Neural cell (in vitro differentiated cells): ENCODE measurements at regions not wholly inside any gene's neighbourhood (a gene's known extent, or its start where the extent isn't known, plus 50 kb on each side); places are given as distances from the start of the nearest gene placed in this dataset.

ENCODE experiments used
- EZH2 ChIP-seq: fragments of 200-600, 300-800 bp; shearing (Covaris generic), sonication (generic); IDR thresholded peaks from 2 replicates; pipeline ENCODE4 v1.6.1; 2014; ENCODE audit warnings: antibody characterized with exemption, low read length, borderline replicate concordance, mild to moderate bottlenecking; ENCODE audit not compliant: insufficient read depth, poor library complexity, severe bottlenecking
- TF ChIP-seq, protein P1 (sequence below): IDR thresholded peaks from 2 replicates; pipeline ENCODE4 v1.6.1; 2012; ENCODE audit warnings: borderline replicate concordance
- TF ChIP-seq, protein P2 (sequence below): fragments of 450-650 bp; IDR thresholded peaks from 2 replicates; pipeline ENCODE4 v1.5.1; 2014; ENCODE audit warnings: antibody characterized with exemption, mild to moderate bottlenecking, moderate library complexity; ENCODE audit not compliant: poor library complexity, severe bottlenecking

DNA sequence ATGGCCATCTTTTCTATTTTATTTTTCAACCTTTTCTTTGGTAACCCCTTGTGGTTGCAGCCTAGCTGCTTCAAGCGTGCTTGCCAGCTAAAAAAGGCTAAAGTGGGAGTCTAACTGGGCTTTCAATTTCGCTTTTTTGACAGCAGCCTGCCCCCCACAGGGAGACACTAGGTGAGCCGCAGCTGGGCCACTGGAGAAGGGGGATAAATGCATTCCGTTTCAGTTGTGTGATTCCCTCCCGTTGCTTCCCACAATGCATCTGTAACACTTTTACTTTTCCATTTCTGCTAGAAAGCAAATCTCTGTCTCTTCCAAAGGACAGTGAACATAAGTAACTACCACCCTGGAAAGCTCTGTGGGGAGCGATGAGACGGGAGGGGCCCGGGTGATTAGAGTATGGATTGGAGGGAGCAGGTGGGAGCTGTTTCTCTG lies 86.3 kb upstream of the RAPGEF2 start:
- TF ChIP-seq EZH2, result no peak
- TF ChIP-seq, protein P1, sequence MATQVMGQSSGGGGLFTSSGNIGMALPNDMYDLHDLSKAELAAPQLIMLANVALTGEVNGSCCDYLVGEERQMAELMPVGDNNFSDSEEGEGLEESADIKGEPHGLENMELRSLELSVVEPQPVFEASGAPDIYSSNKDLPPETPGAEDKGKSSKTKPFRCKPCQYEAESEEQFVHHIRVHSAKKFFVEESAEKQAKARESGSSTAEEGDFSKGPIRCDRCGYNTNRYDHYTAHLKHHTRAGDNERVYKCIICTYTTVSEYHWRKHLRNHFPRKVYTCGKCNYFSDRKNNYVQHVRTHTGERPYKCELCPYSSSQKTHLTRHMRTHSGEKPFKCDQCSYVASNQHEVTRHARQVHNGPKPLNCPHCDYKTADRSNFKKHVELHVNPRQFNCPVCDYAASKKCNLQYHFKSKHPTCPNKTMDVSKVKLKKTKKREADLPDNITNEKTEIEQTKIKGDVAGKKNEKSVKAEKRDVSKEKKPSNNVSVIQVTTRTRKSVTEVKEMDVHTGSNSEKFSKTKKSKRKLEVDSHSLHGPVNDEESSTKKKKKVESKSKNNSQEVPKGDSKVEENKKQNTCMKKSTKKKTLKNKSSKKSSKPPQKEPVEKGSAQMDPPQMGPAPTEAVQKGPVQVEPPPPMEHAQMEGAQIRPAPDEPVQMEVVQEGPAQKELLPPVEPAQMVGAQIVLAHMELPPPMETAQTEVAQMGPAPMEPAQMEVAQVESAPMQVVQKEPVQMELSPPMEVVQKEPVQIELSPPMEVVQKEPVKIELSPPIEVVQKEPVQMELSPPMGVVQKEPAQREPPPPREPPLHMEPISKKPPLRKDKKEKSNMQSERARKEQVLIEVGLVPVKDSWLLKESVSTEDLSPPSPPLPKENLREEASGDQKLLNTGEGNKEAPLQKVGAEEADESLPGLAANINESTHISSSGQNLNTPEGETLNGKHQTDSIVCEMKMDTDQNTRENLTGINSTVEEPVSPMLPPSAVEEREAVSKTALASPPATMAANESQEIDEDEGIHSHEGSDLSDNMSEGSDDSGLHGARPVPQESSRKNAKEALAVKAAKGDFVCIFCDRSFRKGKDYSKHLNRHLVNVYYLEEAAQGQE, result peak; percentile 48
- TF ChIP-seq, protein P2, sequence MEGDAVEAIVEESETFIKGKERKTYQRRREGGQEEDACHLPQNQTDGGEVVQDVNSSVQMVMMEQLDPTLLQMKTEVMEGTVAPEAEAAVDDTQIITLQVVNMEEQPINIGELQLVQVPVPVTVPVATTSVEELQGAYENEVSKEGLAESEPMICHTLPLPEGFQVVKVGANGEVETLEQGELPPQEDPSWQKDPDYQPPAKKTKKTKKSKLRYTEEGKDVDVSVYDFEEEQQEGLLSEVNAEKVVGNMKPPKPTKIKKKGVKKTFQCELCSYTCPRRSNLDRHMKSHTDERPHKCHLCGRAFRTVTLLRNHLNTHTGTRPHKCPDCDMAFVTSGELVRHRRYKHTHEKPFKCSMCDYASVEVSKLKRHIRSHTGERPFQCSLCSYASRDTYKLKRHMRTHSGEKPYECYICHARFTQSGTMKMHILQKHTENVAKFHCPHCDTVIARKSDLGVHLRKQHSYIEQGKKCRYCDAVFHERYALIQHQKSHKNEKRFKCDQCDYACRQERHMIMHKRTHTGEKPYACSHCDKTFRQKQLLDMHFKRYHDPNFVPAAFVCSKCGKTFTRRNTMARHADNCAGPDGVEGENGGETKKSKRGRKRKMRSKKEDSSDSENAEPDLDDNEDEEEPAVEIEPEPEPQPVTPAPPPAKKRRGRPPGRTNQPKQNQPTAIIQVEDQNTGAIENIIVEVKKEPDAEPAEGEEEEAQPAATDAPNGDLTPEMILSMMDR, result peak; percentile 57
